Fibroblast of the aortic adventitia (primary cell): ENCODE measurements at regions not wholly inside any gene's neighbourhood (a gene's known extent, or its start where the extent isn't known, plus 50 kb on each side); places are given as distances from the start of the nearest gene placed in this dataset.
A peak's percentile ranks its signal among the peaks of the same experiment; 100 is the strongest.

ENCODE experiments used
- DNase-seq: peaks from one replicate; pipeline ENCODE4 v3.0.0-alpha.2; 2010; ENCODE audit warnings: low read depth
- H3K4me3 ChIP-seq: 2 replicates; pipeline ENCODE4 v1.5.1; 2011; ENCODE audit warnings: low read depth, mild to moderate bottlenecking, control low read depth, low read length, moderate library complexity
- TF ChIP-seq, protein P1 (sequence below): IDR thresholded peaks from 2 replicates; pipeline ENCODE4 v1.5.1; 2011; ENCODE audit warnings: mild to moderate bottlenecking, low read length, control low read depth, inconsistent platforms; ENCODE audit not compliant: insufficient read depth

DNA sequence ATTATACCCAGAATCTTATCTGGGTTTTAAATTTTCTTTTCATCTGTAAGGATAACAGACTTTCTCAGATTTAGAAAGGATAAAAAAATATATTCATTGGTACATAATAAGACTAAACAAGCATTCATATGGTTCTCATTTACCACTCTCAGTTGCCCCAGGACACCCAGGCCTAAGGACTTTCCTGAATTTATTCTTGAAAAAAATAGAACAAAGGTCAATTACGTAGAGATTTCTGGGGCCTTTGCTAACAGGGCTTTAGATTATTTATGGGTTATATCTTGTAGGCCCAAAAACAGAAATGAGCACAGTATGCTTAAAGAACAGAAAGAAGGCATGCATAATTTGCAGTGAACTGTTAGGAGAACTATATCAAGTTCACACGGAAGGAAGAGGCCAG, 269.0 kb upstream of the COL3A1 start:
- H3K4me3 ChIP-seq: no peak overlapping the region
- no peak for DNase-seq
- TF ChIP-seq, protein P1, sequence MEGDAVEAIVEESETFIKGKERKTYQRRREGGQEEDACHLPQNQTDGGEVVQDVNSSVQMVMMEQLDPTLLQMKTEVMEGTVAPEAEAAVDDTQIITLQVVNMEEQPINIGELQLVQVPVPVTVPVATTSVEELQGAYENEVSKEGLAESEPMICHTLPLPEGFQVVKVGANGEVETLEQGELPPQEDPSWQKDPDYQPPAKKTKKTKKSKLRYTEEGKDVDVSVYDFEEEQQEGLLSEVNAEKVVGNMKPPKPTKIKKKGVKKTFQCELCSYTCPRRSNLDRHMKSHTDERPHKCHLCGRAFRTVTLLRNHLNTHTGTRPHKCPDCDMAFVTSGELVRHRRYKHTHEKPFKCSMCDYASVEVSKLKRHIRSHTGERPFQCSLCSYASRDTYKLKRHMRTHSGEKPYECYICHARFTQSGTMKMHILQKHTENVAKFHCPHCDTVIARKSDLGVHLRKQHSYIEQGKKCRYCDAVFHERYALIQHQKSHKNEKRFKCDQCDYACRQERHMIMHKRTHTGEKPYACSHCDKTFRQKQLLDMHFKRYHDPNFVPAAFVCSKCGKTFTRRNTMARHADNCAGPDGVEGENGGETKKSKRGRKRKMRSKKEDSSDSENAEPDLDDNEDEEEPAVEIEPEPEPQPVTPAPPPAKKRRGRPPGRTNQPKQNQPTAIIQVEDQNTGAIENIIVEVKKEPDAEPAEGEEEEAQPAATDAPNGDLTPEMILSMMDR: no peak

DNA sequence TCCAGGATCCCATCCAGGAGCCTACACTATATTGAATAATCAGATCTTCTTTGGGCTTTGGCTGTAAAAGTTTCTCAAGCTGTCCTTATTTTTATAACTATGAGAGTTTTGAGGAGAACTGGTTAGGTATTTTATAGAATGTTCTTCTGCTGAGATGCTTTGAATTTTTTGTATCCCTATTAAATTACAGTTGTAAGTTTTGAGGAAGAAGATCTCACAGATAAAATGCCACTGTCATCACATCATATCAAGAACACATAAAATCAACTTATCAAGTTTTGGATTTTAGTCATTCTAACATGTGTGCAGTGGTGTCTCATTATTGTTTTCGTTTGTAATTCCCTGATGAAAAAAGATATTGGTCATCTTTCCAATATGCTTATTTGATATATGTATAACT, 260.2 kb upstream of the COL3A1 start:
- DNase-seq: no peak
- H3K4me3 ChIP-seq: no peak overlapping the region
- TF ChIP-seq, protein P1: no peak

DNA sequence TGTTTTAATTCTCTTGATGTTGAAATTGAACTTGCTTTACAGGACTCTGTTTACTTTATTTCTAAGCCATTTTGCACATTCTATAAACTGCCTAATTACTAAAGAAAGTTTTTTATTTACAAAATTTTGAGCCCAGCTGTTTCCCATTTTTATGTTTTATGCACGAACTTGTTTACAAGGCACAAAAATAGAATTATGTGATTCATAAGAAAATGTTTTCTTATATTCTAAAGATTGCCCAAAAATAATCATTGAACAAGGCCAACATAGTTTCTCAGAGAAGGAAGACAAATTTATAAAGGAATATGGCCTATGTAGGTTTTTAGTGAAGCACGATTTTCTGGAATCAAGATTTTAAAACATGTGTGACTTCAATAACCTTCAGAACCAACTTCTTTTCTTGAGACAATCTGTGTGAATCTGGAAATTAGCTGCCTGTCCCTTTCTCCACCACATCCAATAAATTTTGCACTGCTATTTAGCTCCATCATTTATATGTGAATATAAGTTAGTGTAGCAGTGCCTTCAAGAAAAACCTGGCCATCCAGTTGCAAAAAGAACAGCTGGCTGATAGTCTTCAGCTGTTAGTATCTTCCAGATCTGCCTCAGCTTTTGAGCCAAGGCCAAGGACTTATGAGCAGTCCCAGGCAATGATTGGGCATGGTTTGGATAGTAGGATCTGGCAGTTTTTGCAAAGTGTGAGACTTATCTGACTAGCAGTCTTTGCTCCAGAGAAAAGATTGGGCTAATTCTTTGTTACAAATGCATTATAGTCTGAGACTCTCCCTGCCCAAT, 253.2 kb upstream of the COL3A1 start:
- DNase-seq: peak; percentile 83
- TF ChIP-seq, protein P1: no peak
- no peak overlapping the region for H3K4me3 ChIP-seq

DNA sequence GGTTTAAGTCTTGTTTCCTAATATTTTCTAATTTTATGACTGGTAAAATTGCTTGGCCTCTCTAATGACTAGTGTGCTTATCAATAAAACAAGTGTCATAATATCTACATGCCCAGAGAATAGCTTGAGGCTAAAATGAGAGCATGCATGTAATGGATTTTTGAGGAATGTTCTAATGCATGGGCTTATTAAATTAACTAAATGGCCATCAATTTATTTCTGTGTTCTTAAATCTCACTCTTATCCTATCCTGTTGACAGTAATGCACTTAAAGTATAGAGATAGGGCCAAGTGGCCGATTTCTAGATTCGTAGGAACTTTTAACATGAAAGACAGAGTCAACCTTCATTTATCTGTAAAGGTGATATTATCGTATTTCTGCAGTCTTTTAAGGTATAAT, 252.4 kb upstream of the COL3A1 start:
- TF ChIP-seq, protein P1: no peak

DNA sequence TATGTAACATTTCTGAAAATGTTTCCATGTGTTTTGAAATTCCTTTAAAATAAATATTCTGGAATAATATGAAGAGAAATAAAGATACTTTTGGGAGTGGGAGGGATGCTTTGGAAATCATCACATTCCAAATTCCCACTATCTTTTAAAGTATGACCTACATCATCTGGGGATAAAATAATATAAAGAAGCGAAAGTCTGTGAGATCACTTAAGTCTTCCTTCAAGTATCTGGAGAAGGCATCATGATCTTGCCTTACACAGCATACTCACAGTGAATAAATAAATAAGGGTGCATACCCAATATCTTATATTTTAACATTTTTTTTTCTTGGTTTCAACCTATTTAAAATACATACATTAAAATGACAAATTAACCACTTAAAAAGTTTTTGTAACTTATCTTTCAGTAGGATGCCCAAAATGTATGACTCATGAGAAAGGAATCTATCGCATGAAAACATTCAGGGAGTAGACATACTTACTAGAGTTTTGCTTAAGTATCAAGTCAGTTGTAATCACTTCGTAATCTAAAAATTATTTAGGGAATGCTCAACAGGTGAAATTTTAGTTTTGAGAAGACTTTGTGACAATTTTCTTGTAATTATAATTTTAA, 248.3 kb upstream of the COL3A1 start:
- H3K4me3 ChIP-seq: no peak overlapping the region
- DNase-seq: peak; percentile 82
- TF ChIP-seq, protein P1: no peak

More for the DNA sequence above, 252.4 kb upstream of the COL3A1 start:
- no peak overlapping the region for H3K4me3 ChIP-seq
- no peak for DNase-seq

DNA sequence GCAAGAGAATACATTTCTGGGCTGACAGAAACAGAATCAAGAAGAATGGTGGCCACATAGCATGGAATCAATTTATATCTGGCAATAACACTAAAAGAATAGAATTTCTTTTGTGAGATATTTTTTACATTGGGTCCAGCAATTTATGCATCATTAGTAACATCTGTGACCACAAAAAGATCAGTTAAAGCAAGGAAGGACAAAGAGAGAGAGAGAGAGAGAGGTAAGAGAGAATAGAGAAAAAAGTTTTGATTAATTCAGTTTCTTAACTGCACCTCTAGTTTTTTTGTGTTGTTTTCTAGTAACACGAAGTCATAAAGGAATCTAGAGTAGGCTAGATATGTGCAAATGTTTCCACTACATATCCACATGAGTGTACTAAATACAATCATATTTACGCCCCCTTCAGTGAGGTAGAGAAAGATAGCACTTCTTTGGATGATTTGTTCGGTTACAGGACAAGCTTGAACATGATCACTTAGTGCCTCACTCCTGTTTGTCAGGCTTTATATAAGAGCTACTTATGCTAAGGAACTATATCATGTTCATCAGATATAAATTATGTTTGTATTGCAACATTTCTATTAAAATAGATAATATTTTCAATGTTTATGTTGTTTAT, 247.4 kb upstream of the COL3A1 start:
- peak; percentile 7 for DNase-seq
- H3K4me3 ChIP-seq: no peak overlapping the region
- TF ChIP-seq, protein P1: no peak
